Limb (tissue), 2 donors: ENCODE measurements at regions not wholly inside any gene's neighbourhood (a gene's known extent, or its start where the extent isn't known, plus 50 kb on each side); places are given as distances from the start of the nearest gene placed in this dataset.
A peak's percentile ranks its signal among the peaks of the same experiment; 100 is the strongest.
"Not testable (repeated sequence)": the region's sequence is repeated elsewhere in the genome, so short reads cannot be mapped to it uniquely, and the experiment has no call there.

Source experiments
- DNase-seq, 2 donors: peaks; one replicate each; pipeline ENCODE4 v3.0.0-alpha.2; 2016; ENCODE audit errors: extremely low spot score in 2 of 2

GRCh38 chr4:123216543-123216942 is 180.1 kb upstream of the SPRY1 start:
- no peak for DNase-seq

- no peak for DNase-seq
Measured at GRCh38 chr4:123216946-123217345, 179.6 kb upstream of the SPRY1 start.

GRCh38 chr4:123217664-123218063 is 178.9 kb upstream of the SPRY1 start:
- DNase-seq: no peak

- no peak for DNase-seq
Measured at GRCh38 chr4:123218981-123219380, 177.6 kb upstream of the SPRY1 start.

GRCh38 chr4:123229286-123229685 is 167.3 kb upstream of the SPRY1 start:
- no peak for DNase-seq

GRCh38 chr4:123230061-123230460 is 166.5 kb upstream of the SPRY1 start:
- DNase-seq: no peak

GRCh38 chr4:123232439-123232838 is 164.2 kb upstream of the SPRY1 start:
- DNase-seq: no peak

- DNase-seq: no peak
Measured at GRCh38 chr4:123233136-123233768, 163.3 kb upstream of the SPRY1 start.

- DNase-seq: no peak
Measured at GRCh38 chr4:123234955-123235354, 161.6 kb upstream of the SPRY1 start.

GRCh38 chr4:123235431-123235830 is 161.2 kb upstream of the SPRY1 start:
- no peak for DNase-seq

GRCh38 chr4:123236606-123237005 is 160.0 kb upstream of the SPRY1 start:
- no peak for DNase-seq

GRCh38 chr4:123240286-123240685 is 156.3 kb upstream of the SPRY1 start:
- not testable (repeated sequence) for DNase-seq

GRCh38 chr4:123243220-123243619 is 153.4 kb upstream of the SPRY1 start:
- not testable (repeated sequence) for DNase-seq

GRCh38 chr4:123244137-123244536 is 152.5 kb upstream of the SPRY1 start:
- no peak for DNase-seq

- no peak for DNase-seq
Measured at GRCh38 chr4:123246085-123246484, 150.5 kb upstream of the SPRY1 start.

GRCh38 chr4:123248085-123248659 is 148.4 kb upstream of the SPRY1 start:
- no peak for DNase-seq

GRCh38 chr4:123249821-123250220 is 146.8 kb upstream of the SPRY1 start:
- no peak for DNase-seq

- peak; percentile 49 to 74 for DNase-seq
Measured at GRCh38 chr4:123250843-123251242, 145.8 kb upstream of the SPRY1 start.

GRCh38 chr4:123255971-123256370 is 140.6 kb upstream of the SPRY1 start:
- DNase-seq: no peak

- no peak for DNase-seq
Measured at GRCh38 chr4:123256901-123257300, 139.7 kb upstream of the SPRY1 start.

GRCh38 chr4:123257591-123257990 is 139.0 kb upstream of the SPRY1 start:
- DNase-seq: no peak

- DNase-seq: no peak
Measured at GRCh38 chr4:123259676-123260646, 136.6 kb upstream of the SPRY1 start.
